Ishikawa (cell line): ENCODE measurements at regions not wholly inside any gene's neighbourhood (a gene's known extent, or its start where the extent isn't known, plus 50 kb on each side); places are given as distances from the start of the nearest gene placed in this dataset.
A peak's percentile ranks its signal among the peaks of the same experiment; 100 is the strongest.

ENCODE experiments used
- CEBPB ChIP-seq: IDR thresholded peaks from 2 replicates; pipeline ENCODE4 v1.6.1; 2012
- CREB1 ChIP-seq: IDR thresholded peaks from 2 replicates; pipeline ENCODE4 v1.6.1; 2012; ENCODE audit warnings: low read depth
- EGR1 ChIP-seq: IDR thresholded peaks from 2 replicates; pipeline ENCODE4 v1.6.1; 2012
- EP300 ChIP-seq: IDR thresholded peaks from 2 replicates; pipeline ENCODE4 v1.6.1; 2012; ENCODE audit warnings: borderline replicate concordance
- FOXM1 ChIP-seq: IDR thresholded peaks from 2 replicates; pipeline ENCODE4 v1.6.1; 2012; ENCODE audit warnings: low read depth, borderline replicate concordance
- MAX ChIP-seq: IDR thresholded peaks from 2 replicates; pipeline ENCODE4 v1.6.1; 2012
- NFIC ChIP-seq: IDR thresholded peaks from 2 replicates; pipeline ENCODE4 v1.6.1; 2012
- RAD21 ChIP-seq: IDR thresholded peaks from 2 replicates; pipeline ENCODE4 v1.6.1; 2012; ENCODE audit warnings: low read depth
- REST ChIP-seq: IDR thresholded peaks from 2 replicates; pipeline ENCODE4 v1.6.1; 2012; ENCODE audit warnings: low read depth, mild to moderate bottlenecking
- TAF1 ChIP-seq: IDR thresholded peaks from 2 replicates; pipeline ENCODE4 v1.6.1; 2012; ENCODE audit warnings: low read depth, mild to moderate bottlenecking
- TCF12 ChIP-seq: IDR thresholded peaks from 2 replicates; pipeline ENCODE4 v1.6.1; 2012; ENCODE audit warnings: low read depth
- TEAD4 ChIP-seq: IDR thresholded peaks from 2 replicates; pipeline ENCODE4 v1.6.1; 2012
- USF1 ChIP-seq: IDR thresholded peaks from 2 replicates; pipeline ENCODE4 v1.6.1; 2012
- YY1 ChIP-seq: IDR thresholded peaks from 2 replicates; pipeline ENCODE4 v1.6.1; 2012; ENCODE audit warnings: low read depth
- ZBTB7A ChIP-seq: IDR thresholded peaks from 2 replicates; pipeline ENCODE4 v1.6.1; 2012; ENCODE audit warnings: low read depth

- TF ChIP-seq NFIC, result no peak
- no peak for TF ChIP-seq CEBPB
- no peak for TF ChIP-seq USF1
- no peak for TF ChIP-seq REST
- TF ChIP-seq ZBTB7A, result no peak
- TF ChIP-seq YY1, result no peak
- no peak for TF ChIP-seq RAD21
- no peak for TF ChIP-seq TCF12
- TF ChIP-seq EGR1, result no peak
- no peak for TF ChIP-seq FOXM1
- no peak for TF ChIP-seq CREB1
- TF ChIP-seq EP300, result no peak
- TF ChIP-seq TEAD4, result no peak
- no peak for TF ChIP-seq MAX
- no peak for TF ChIP-seq TAF1
Measured at GRCh38 chr11:128374026-128374425, 213.3 kb downstream of the ETS1 start.

- TF ChIP-seq TEAD4 (no peak), TCF12 (no peak), ZBTB7A (no peak), TAF1 (no peak), MAX (no peak), NFIC (no peak)
Measured at GRCh38 chr11:128372977-128373376, 214.4 kb downstream of the ETS1 start.

- TF ChIP-seq TCF12, result no peak
- TF ChIP-seq FOXM1, result no peak
- no peak for TF ChIP-seq EP300
- no peak for TF ChIP-seq CEBPB
- TF ChIP-seq TAF1, result no peak
- no peak for TF ChIP-seq REST
- no peak for TF ChIP-seq ZBTB7A
- no peak for TF ChIP-seq YY1
- no peak for TF ChIP-seq TEAD4
- TF ChIP-seq MAX, result no peak
- TF ChIP-seq EGR1, result no peak
- no peak for TF ChIP-seq RAD21
- TF ChIP-seq NFIC, result no peak
- TF ChIP-seq USF1, result no peak
Measured at GRCh38 chr11:128367573-128367972, 219.8 kb downstream of the ETS1 start.

GRCh38 chr11:128365044-128365443 lies 222.3 kb downstream of the ETS1 start:
- TF ChIP-seq REST, result peak; percentile 93
- no peak for TF ChIP-seq EP300
- TF ChIP-seq FOXM1, result no peak
- TF ChIP-seq TCF12, result no peak
- TF ChIP-seq CREB1, result no peak
- TF ChIP-seq CEBPB, result no peak

- TF ChIP-seq TCF12 (no peak), YY1 (no peak), USF1 (no peak), ZBTB7A (no peak), CREB1 (no peak), EP300 (no peak), TAF1 (no peak)
Measured at GRCh38 chr11:128361451-128362020, 225.8 kb downstream of the ETS1 start.
